Thoracic aorta (tissue), 2 donors: ENCODE measurements at regions not wholly inside any gene's neighbourhood (a gene's known extent, or its start where the extent isn't known, plus 50 kb on each side); places are given as distances from the start of the nearest gene placed in this dataset.

Source experiments
- ATAC-seq: fragments of 150-250 bp; one replicate; pipeline ENCODE4 v1.8.0; 2017; ENCODE audit warnings: low read depth; ENCODE audit not compliant: insufficient number of reproducible peaks, low FRiP score
- DNase-seq: peaks from one replicate; pipeline ENCODE4 v3.0.0-alpha.2; 2020; ENCODE audit warnings: low spot score
- H3K27ac ChIP-seq, 2 donors: fragments of 200-600 bp; sonication (generic); 1 replicate in 1 of 2; 2 replicates in 1 of 2; pipeline ENCODE4 v1.5.1; 2016; ENCODE audit warnings: mild to moderate bottlenecking in 2 of 2, moderate library complexity in 2 of 2
- H3K27me3 ChIP-seq: fragments of 200-600 bp; sonication (generic); replicated peaks from 2 replicates; pipeline ENCODE4 v1.6.0; 2016; ENCODE audit warnings: mild to moderate bottlenecking; ENCODE audit not compliant: insufficient read depth
- H3K36me3 ChIP-seq: fragments of 200-600 bp; sonication (generic); one replicate; pipeline ENCODE4 v1.5.1; 2016
- H3K4me1 ChIP-seq, 2 donors: fragments of 200-600 bp; sonication (generic); 1 replicate in 1 of 2; 2 replicates in 1 of 2; pipeline versions ENCODE4 v1.5.1 to v1.6.0; 2016; ENCODE audit warnings: low read depth in 2 of 2, mild to moderate bottlenecking in 1 of 2; ENCODE audit not compliant: control insufficient read depth in 1 of 2
- H3K4me3 ChIP-seq: fragments of 200-600 bp; sonication (generic); 2 replicates; pipeline ENCODE4 v1.5.1; 2016; ENCODE audit warnings: mild to moderate bottlenecking
- H3K9me3 ChIP-seq: fragments of 200-600 bp; sonication (generic); 2 replicates; pipeline ENCODE4 v1.5.1; 2016
- TF ChIP-seq, protein P1 (sequence below): fragments of 200-600 bp; sonication (generic); IDR thresholded peaks from one replicate; pipeline ENCODE4 v1.5.1; 2019; ENCODE audit warnings: antibody characterized with exemption

DNA sequence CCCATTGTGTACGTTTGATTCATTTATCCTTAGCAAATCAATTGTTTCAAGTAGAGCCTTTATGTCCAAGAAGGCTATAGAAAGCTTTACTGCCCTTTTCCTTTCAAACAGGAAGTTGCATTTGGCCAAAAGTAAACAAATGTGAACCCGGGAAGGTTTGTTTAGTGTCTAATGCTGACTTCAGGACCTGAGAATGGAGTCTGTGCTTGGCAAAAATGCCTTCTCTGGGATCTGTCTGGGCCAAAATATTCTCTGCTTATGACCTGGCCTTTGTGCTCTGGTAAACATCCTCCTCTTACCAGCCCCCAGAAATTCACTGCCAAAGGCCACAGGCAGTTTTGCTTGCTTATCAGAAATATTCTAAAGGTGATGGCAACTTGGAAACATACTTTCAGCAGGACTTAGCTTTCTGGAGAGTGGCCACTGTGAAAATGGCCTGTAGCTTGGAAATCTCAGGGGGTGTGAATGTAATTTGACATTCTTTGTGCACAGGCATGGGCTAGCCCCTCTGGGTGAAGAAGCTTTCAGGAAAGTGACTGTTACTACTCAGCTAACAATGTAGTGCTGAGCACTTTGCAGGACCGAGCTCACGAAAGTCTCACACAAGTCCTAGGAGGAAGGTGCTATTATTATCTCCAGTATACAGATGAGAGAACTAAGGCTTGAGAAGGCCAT, 199.5 kb downstream of the PTEN start:
- H3K27ac ChIP-seq, result peak overlapping the region; percentile 86 to 89
- TF ChIP-seq, protein P1, sequence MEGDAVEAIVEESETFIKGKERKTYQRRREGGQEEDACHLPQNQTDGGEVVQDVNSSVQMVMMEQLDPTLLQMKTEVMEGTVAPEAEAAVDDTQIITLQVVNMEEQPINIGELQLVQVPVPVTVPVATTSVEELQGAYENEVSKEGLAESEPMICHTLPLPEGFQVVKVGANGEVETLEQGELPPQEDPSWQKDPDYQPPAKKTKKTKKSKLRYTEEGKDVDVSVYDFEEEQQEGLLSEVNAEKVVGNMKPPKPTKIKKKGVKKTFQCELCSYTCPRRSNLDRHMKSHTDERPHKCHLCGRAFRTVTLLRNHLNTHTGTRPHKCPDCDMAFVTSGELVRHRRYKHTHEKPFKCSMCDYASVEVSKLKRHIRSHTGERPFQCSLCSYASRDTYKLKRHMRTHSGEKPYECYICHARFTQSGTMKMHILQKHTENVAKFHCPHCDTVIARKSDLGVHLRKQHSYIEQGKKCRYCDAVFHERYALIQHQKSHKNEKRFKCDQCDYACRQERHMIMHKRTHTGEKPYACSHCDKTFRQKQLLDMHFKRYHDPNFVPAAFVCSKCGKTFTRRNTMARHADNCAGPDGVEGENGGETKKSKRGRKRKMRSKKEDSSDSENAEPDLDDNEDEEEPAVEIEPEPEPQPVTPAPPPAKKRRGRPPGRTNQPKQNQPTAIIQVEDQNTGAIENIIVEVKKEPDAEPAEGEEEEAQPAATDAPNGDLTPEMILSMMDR, result no peak
- ATAC-seq (peak; percentile 70), DNase-seq (no peak)
- H3K36me3 ChIP-seq, result no peaks in the 10 kb centered on the region
- H3K9me3 ChIP-seq, result no peaks in the 10 kb centered on the region
- H3K4me3 ChIP-seq, result peak overlapping the region; percentile 0
- H3K27me3 ChIP-seq, result no peaks in the 10 kb centered on the region
- H3K4me1 ChIP-seq, result peaks cover 28 to 47% of the 10 kb centered on the region in 2 donors

DNA sequence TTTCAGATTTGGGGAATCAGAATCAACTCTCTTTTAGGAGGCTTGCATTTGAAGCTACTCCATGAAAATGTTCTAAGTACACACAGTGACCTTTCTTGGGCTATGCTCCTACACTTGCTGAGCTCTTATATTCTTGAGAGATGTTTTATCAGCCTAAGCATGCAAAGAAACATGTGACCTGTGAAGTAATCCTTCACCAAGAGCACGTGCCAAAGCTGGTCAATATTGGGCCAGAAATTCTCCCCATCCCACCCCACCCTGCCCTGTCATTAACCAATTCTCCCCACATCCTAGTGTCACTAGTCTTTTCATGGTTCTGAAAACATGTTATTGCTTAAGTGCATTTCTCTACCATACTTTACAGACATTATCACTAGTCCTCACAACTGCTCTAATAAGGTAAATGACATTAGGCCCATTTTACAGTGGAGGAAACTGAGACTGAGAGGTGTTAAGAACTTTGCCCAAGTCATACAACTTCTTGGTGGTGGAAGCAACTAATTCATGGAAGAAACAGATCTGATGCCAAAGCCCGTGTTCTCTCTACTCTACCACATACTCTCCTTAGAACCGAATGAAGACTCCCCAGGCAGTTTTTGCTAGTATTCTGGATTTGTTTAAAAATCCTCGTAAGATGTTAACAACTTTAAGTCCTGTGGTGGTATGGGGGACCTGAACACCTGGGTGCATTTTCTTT, 200.6 kb downstream of the PTEN start:
- DNase-seq (no peak), ATAC-seq (no peak)
- TF ChIP-seq, protein P1, result no peak
- peaks cover 28 to 37% of the 10 kb centered on the region in 2 donors for H3K4me1 ChIP-seq
- H3K9me3 ChIP-seq, result no peaks in the 10 kb centered on the region
- no peaks in the 10 kb centered on the region for H3K36me3 ChIP-seq
- H3K27me3 ChIP-seq, result no peaks in the 10 kb centered on the region
- no peak overlapping the region for H3K4me3 ChIP-seq
- H3K27ac ChIP-seq, result peak overlapping the region; percentile 86 to 89

DNA sequence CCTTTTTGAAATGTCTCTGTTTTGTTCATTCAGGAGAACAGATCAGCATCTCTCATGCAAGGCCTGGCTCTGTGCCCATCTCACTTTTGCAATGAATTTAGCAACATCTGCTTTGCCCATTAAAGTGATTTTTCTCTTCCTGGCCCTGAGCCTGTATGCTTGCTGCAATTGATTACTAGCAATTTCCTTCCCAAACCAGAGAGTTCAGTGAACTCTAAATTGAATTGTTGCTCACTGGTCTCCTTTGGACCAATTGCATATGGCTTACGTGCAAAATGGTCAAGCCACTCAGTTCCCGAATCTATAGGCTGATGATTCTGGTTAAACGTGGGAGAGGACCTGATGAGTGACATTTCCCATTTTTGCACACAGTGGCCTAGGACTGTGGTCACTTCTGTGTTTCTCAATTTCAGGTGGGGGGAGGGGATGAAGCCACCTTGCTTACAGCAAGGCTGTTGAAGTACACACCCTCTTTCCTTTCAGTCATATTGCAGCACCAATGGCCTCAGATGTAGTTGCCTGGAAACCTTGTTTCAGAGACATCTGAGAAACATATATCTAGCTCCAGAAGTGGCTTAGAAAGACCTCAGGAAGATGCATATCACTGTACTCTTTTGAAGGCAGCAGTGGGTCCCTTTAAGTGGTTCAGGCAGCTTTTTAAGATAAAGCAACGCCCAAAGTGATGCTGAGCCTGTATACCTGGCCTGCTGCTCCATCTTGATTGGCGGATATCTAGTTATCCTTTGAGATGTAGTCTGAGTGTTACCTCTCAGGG, 201.4 kb downstream of the PTEN start:
- DNase-seq, result peak; percentile 11
- peak overlapping the region; percentile 27 to 89 for H3K27ac ChIP-seq

DNA sequence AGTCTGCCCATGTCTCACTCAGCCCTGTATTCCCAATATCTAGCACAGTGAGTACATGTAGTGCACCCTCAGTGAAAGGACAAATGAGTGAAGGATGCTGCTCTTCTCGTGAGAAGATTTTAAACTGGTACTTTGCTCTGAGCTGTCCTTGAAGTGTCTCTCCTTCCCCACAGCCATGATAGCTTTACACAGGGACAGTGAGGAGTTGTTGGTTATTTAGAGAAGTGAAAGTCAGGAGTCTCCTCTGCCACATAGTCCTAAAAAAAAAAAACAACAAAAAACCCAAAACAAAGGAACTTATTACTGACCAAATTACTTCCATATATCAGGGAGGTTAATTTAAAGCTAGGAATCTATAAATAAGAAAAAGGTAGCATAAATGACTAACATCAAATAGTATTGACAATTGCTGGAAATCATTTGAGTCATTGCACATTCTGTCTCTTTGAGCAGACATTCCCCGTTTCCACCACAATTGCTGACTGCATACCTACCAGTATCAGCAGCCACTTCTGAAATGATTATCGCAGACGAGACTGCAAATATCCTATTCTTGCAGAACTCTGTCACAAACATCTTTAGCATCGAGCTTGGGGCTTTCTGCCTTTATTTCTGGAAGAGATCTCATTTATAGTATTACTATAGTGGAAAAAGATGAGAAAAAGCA, 202.1 kb downstream of the PTEN start:
- Histone ChIP-seq H3K4me1 (peaks cover 28 to 36% of the 10 kb centered on the region in 2 donors), H3K27ac (peak overlapping the region; percentile 27 to 89), H3K36me3 (no peaks in the 10 kb centered on the region), H3K27me3 (no peaks in the 10 kb centered on the region), H3K4me3 (no peak overlapping the region), H3K9me3 (no peaks in the 10 kb centered on the region)
- TF ChIP-seq, protein P1, result no peak
- DNase-seq (no peak), ATAC-seq (no peak)

More for the DNA sequence above, 201.4 kb downstream of the PTEN start:
- H3K36me3 ChIP-seq, result no peaks in the 10 kb centered on the region
- ATAC-seq, result no peak
- H3K27me3 ChIP-seq, result no peaks in the 10 kb centered on the region
- no peak overlapping the region for H3K4me3 ChIP-seq
- TF ChIP-seq, protein P1, result no peak
- no peaks in the 10 kb centered on the region for H3K9me3 ChIP-seq
- H3K4me1 ChIP-seq, result peaks cover 28 to 36% of the 10 kb centered on the region in 2 donors
